Stomach (tissue), 4 donors: ENCODE measurements at regions not wholly inside any gene's neighbourhood (a gene's known extent, or its start where the extent isn't known, plus 50 kb on each side); places are given as distances from the start of the nearest gene placed in this dataset.

ENCODE experiments used
- POLR2A ChIP-seq, 4 donors: fragments of 450-650 bp; IDR thresholded peaks; one replicate each; pipeline ENCODE4 v1.6.1; 2016; ENCODE audit warnings: antibody characterized with exemption in 4 of 4, control low read depth in 2 of 4, mild to moderate bottlenecking in 1 of 4, moderate library complexity in 1 of 4
- POLR2AphosphoS5 ChIP-seq, 3 donors: sonication (generic); formaldehyde crosslinking; IDR thresholded peaks; one replicate each; pipeline ENCODE4 v1.6.1; 2016; ENCODE audit warnings: antibody characterized with exemption in 3 of 3
- TF ChIP-seq, protein P1 (sequence below), 7 experiments: fragments of 450-650 bp in 4 of 7; fragments of 200-600 bp in 3 of 7; sonication (generic) in 3 of 7; IDR thresholded peaks; one replicate each; pipeline ENCODE4 v1.5.1; 2016 to 2019; ENCODE audit warnings: antibody characterized with exemption in 7 of 7, control low read depth in 2 of 7, mild to moderate bottlenecking in 1 of 7

DNA sequence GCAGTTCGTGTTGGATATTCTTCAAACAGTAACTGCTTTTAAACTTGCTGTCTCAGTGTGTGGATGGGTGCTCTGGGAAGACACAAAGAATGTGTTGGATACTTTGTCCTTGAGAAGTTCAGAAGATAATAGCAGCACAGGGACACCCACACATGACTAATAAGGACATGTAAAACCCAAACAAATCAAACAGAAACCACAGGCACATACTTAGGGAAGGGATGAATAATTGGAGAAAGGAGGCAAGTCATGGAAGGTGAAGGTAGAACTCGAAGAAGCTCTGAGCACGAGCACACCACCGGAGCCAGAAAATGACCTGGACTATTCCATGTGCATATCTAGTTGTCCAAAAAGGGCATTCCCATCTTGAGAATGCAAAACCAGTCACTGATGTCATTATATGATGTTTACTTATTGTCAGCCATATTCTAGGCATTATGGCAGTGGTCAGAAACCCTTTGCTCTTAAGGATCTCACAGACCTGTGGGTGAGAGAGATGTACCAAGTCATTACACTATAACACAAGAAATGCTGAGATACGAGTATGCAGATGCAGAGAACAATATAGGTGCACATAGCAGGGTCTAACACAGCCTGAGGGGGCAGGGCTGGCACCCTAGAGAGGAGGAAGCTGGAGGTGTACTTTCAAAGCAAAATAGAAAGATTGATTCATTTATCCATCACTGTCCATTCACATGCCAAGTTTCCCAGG is 152.9 kb downstream of the PIK3R1 start:
- TF ChIP-seq POLR2A (IDR thresholded peaks at IDR 0.05) (no peak), POLR2AphosphoS5 (IDR thresholded peaks at IDR 0.05) (no peak)
- TF ChIP-seq, protein P1, sequence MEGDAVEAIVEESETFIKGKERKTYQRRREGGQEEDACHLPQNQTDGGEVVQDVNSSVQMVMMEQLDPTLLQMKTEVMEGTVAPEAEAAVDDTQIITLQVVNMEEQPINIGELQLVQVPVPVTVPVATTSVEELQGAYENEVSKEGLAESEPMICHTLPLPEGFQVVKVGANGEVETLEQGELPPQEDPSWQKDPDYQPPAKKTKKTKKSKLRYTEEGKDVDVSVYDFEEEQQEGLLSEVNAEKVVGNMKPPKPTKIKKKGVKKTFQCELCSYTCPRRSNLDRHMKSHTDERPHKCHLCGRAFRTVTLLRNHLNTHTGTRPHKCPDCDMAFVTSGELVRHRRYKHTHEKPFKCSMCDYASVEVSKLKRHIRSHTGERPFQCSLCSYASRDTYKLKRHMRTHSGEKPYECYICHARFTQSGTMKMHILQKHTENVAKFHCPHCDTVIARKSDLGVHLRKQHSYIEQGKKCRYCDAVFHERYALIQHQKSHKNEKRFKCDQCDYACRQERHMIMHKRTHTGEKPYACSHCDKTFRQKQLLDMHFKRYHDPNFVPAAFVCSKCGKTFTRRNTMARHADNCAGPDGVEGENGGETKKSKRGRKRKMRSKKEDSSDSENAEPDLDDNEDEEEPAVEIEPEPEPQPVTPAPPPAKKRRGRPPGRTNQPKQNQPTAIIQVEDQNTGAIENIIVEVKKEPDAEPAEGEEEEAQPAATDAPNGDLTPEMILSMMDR (IDR thresholded peaks at IDR 0.05), result no peak
